ENCODE measurements at regions not wholly inside any gene's neighbourhood (a gene's known extent, or its start where the extent isn't known, plus 50 kb on each side); places are given as distances from the start of the nearest gene placed in this dataset.
"Not testable (repeated sequence)": the region's sequence is repeated elsewhere in the genome, so short reads cannot be mapped to it uniquely, and the experiment has no call there.

GRCh38 chr3:81080608-81081007, 680.8 kb downstream of the GBE1 start:
- no peak for DNase-seq
- Histone ChIP-seq H3K27me3 (no peaks in the 10 kb centered on the region), H3K36me3 (no peaks in the 10 kb centered on the region), H3K4me1 (no peaks in the 10 kb centered on the region), H3K9me3 (no peaks in the 10 kb centered on the region), H3K27ac (no peak overlapping the region), H3K4me3 (no peak overlapping the region)
- TF ChIP-seq POLR2A (IDR thresholded peaks at IDR 0.05) (no peak), CTCF (IDR thresholded peaks at IDR 0.05) (no peak)

- Histone ChIP-seq H3K4me3 (no peak overlapping the region), H3K27ac (no peak overlapping the region), H3K36me3 (no peaks in the 10 kb centered on the region), H3K27me3 (no peaks in the 10 kb centered on the region), H3K9me3 (no peaks in the 10 kb centered on the region), H3K4me1 (no peaks in the 10 kb centered on the region)
- TF ChIP-seq CTCF (IDR thresholded peaks at IDR 0.05) (no peak), POLR2A (IDR thresholded peaks at IDR 0.05) (no peak)
- DNase-seq: no peak
These were observed 688.9 kb downstream of the GBE1 start for GRCh38 chr3:81072591-81072990.

- no peak for DNase-seq
- Histone ChIP-seq H3K27me3 (no peaks in the 10 kb centered on the region), H3K4me3 (no peak overlapping the region), H3K27ac (no peak overlapping the region), H3K36me3 (no peaks in the 10 kb centered on the region), H3K9me3 (no peaks in the 10 kb centered on the region), H3K4me1 (no peaks in the 10 kb centered on the region)
- TF ChIP-seq POLR2A (IDR thresholded peaks at IDR 0.05) (no peak), CTCF (IDR thresholded peaks at IDR 0.05) (no peak)
These were observed 692.9 kb downstream of the GBE1 start for GRCh38 chr3:81068546-81068945.

GRCh38 chr3:81063896-81064295, 697.5 kb downstream of the GBE1 start:
- Histone ChIP-seq H3K27me3 (no peaks in the 10 kb centered on the region), H3K4me1 (no peaks in the 10 kb centered on the region), H3K27ac (no peak overlapping the region), H3K9me3 (no peaks in the 10 kb centered on the region), H3K4me3 (no peak overlapping the region), H3K36me3 (no peaks in the 10 kb centered on the region)
- no peak for TF ChIP-seq POLR2A (IDR thresholded peaks at IDR 0.05)
- TF ChIP-seq CTCF (IDR thresholded peaks at IDR 0.05): no peak
- DNase-seq: no peak

GRCh38 chr3:81051133-81051532, 710.3 kb downstream of the GBE1 start:
- H3K36me3 ChIP-seq, H3K9me3 ChIP-seq, H3K27me3 ChIP-seq, H3K4me3 ChIP-seq, H3K27ac ChIP-seq, H3K4me1 ChIP-seq, DNase-seq: not testable (repeated sequence)

- H3K9me3 ChIP-seq: no peaks in the 10 kb centered on the region
- DNase-seq: no peak
- no peaks in the 10 kb centered on the region for H3K4me1 ChIP-seq
- H3K4me3 ChIP-seq: no peak overlapping the region
- no peaks in the 10 kb centered on the region for H3K27me3 ChIP-seq
- no peaks in the 10 kb centered on the region for H3K36me3 ChIP-seq
- H3K27ac ChIP-seq: no peak overlapping the region
- TF ChIP-seq CTCF (IDR thresholded peaks at IDR 0.05): no peak
- no peak for TF ChIP-seq POLR2A (IDR thresholded peaks at IDR 0.05)
These were observed 713.3 kb downstream of the GBE1 start for GRCh38 chr3:81048058-81048665.

Data from Peyer's patch (tissue), 4 donors.